BLaER1 treated with 17β-estradiol and CSF1 and Interleukin-3, amounts not matched to agents 10 nM and 100 nM (cell line): ENCODE measurements at regions not wholly inside any gene's neighbourhood (a gene's known extent, or its start where the extent isn't known, plus 50 kb on each side); places are given as distances from the start of the nearest gene placed in this dataset.
A peak's percentile ranks its signal among the peaks of the same experiment; 100 is the strongest.

Experiments
- H3K27ac ChIP-seq, 11 experiments: shearing (Covaris generic); formaldehyde crosslinking; 2 replicates each; pipeline ENCODE4 v1.8.1; 2022
- H3K27me3 ChIP-seq, 11 experiments: shearing (Covaris generic); formaldehyde crosslinking; 2 replicates each; pipeline ENCODE4 v1.8.1; 2022
- H3K36me3 ChIP-seq, 11 experiments: shearing (Covaris generic); formaldehyde crosslinking; 2 replicates each; pipeline ENCODE4 v1.8.1; 2022
- H3K4me1 ChIP-seq, 10 experiments: shearing (Covaris generic); formaldehyde crosslinking; 2 replicates each; pipeline ENCODE4 v1.8.1; 2022
- H3K4me2 ChIP-seq, 11 experiments: shearing (Covaris generic); formaldehyde crosslinking; 2 replicates each; pipeline ENCODE4 v1.8.1; 2022
- H3K4me3 ChIP-seq, 10 experiments: shearing (Covaris generic); formaldehyde crosslinking; 2 replicates each; pipeline ENCODE4 v1.8.1; 2022
- H3K9ac ChIP-seq, 11 experiments: shearing (Covaris generic); formaldehyde crosslinking; 2 replicates each; pipeline ENCODE4 v1.8.1; 2022
- H3K9me3 ChIP-seq, 11 experiments: shearing (Covaris generic); formaldehyde crosslinking; replicated peaks in 1 of 11; 2 replicates each; pipeline ENCODE4 v1.8.1; 2022
- H4K20me1 ChIP-seq, 11 experiments: shearing (Covaris generic); formaldehyde crosslinking; 2 replicates each; pipeline ENCODE4 v1.8.1; 2022
- Cebpa-rat ChIP-seq, 11 experiments: shearing (Covaris generic); IDR thresholded peaks; 2 replicates each; pipeline ENCODE4 v1.8.1; 2022

DNA sequence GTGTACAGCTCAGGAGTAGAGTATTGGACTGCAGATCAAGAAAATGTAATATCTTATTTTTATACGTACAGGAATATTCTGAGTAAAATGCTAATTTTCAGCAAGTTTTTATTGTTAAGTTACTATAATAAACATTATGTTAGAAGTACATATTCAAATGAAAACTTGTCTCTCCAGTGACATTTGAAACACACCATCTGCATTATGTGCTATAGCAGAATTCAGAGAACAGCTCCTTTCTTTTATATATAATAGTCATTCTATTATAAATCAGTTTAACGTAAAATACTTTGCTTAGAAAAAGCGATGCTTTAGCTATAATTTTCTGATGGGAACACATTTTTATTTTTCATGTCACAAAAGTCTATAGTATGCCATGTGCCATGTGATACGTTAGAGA lies 249.0 kb downstream of the PTPRC start:
- H3K4me2 ChIP-seq = no peak overlapping the region
- H3K36me3 ChIP-seq = peaks cover 12 to 84% (median 57%) of the 10 kb centered on the region in 11 experiments; a peak in 21 of 22 replicates
- peaks cover 0 to 10% (median 0%) of the 10 kb centered on the region in 11 experiments; a peak in 2 of 22 replicates for H3K9me3 ChIP-seq
- H4K20me1 ChIP-seq = peaks cover 0 to 14% (median 0%) of the 10 kb centered on the region in 11 experiments; a peak in 4 of 22 replicates
- peaks cover 0 to 34% (median 5%) of the 10 kb centered on the region in 10 experiments; a peak in 8 of 20 replicates for H3K4me1 ChIP-seq
- H3K4me3 ChIP-seq = no peak overlapping the region
- H3K27me3 ChIP-seq = no peaks in the 10 kb centered on the region
- H3K27ac ChIP-seq = no peak overlapping the region
- TF ChIP-seq Cebpa-rat (IDR thresholded peaks at IDR 0.05) = no peak
- H3K9ac ChIP-seq = no peak overlapping the region

DNA sequence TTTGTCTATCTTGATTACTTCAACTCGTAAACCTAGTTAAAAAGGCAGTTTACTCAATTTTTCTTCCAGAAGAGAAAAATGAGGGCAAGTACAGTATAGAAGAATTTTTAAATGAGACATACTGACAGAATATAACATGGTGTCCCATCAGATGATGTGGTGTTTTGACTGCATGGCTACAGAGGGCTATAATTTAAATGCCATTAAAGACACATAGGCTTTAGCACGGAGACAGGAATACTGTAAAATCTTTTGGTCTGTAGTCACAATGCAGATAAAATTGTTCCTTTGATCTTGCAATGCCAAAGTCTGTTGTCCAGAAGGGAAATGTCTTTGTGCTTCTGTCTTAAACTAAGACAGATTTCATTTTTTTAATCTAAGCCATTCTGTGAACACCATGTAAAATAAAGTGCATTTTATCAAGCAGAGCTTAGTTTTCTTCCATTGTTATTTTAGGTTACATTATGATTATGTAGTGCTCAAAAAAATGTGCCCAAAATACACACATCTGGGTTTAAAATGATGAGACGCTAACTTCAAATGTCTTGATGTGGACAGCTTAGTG lies 249.6 kb downstream of the PTPRC start:
- H3K27ac ChIP-seq = peak overlapping the region in 2 of 11 experiments; percentile 2 to 25; a peak in 2 of 22 replicates
- H3K4me2 ChIP-seq = 0 out of 22 replicates have a peak overlapping the region, but pooled peaks of 1 of the 11 experiments have one; percentile 9
- H3K9ac ChIP-seq = no peak overlapping the region
- peaks cover 0 to 19% (median 0%) of the 10 kb centered on the region in 11 experiments; a peak in 4 of 22 replicates for H4K20me1 ChIP-seq
- H3K27me3 ChIP-seq = no peaks in the 10 kb centered on the region
- H3K9me3 ChIP-seq = peaks cover 0 to 6% (median 0%) of the 10 kb centered on the region in 11 experiments; a peak in 2 of 22 replicates
- H3K4me3 ChIP-seq = no peak overlapping the region
- peaks cover 0 to 31% (median 5%) of the 10 kb centered on the region in 10 experiments; a peak in 8 of 20 replicates for H3K4me1 ChIP-seq
- H3K36me3 ChIP-seq = peaks cover 16 to 84% (median 59%) of the 10 kb centered on the region in 11 experiments; a peak in 21 of 22 replicates
- no peak for TF ChIP-seq Cebpa-rat (IDR thresholded peaks at IDR 0.05)

DNA sequence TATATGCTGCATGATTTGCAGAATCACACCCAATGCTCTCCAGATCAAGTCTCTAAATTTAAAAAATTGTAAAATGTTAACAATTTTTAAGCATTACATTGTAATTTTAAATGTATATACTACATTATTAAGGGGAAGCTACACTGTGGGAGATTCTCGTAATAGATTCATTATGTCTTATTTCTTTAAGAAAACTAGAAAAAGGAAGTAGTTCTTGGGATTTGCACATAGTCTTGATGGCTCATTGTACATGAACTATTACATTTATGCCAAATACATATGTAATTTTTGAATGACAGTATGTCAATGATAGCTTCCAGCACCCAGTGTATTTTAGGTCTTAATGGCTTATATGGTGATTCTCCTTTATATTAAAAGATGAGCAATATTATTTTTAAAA lies 250.3 kb downstream of the PTPRC start:
- Histone ChIP-seq H3K4me2 (peak overlapping the region in 1 of 11 experiments; percentile 43; a peak in 1 of 22 replicates), H3K4me3 (no peak overlapping the region), H3K9ac (no peak overlapping the region), H3K27me3 (no peaks in the 10 kb centered on the region), H3K9me3 (no peaks in the 10 kb centered on the region), H4K20me1 (peaks cover 0 to 20% (median 0%) of the 10 kb centered on the region in 11 experiments; a peak in 4 of 22 replicates), H3K4me1 (peaks cover 0 to 29% (median 5%) of the 10 kb centered on the region in 10 experiments; a peak in 8 of 20 replicates), H3K36me3 (peaks cover 16 to 84% (median 57%) of the 10 kb centered on the region in 11 experiments), H3K27ac (peak overlapping the region in 1 of 11 experiments; percentile 25; a peak in 2 of 22 replicates)
- TF ChIP-seq Cebpa-rat (IDR thresholded peaks at IDR 0.05) = no peak

DNA sequence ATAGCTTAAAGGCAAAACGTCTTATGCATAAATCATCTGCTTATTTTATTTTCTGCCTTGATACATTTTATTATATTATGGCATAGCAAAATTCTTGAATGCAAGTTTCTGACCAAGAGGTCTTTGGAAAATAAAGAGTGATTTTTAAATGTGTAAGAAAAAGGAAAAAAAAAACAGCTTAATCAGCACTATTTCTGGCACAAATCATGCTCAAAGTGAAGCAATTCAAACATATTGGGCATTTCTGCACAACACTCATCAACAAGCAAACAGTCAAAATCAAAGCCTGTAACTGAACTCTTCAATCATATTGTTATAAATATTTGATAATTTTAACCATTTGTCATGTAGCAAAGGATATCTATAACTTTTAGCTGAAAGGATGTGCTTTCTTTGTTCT lies 250.9 kb downstream of the PTPRC start:
- Histone ChIP-seq H3K4me2 (peak overlapping the region in 3 of 11 experiments; percentile 18 to 44 (median 43); a peak in 4 of 22 replicates), H3K36me3 (peaks cover 15 to 84% (median 59%) of the 10 kb centered on the region in 11 experiments), H3K4me3 (no peak overlapping the region), H3K27ac (no peak overlapping the region), H4K20me1 (peaks cover 0 to 20% (median 0%) of the 10 kb centered on the region in 11 experiments; a peak in 4 of 22 replicates), H3K27me3 (no peaks in the 10 kb centered on the region), H3K9ac (no peak overlapping the region), H3K4me1 (peaks cover 0 to 29% (median 5%) of the 10 kb centered on the region in 10 experiments; a peak in 8 of 20 replicates), H3K9me3 (no peaks in the 10 kb centered on the region)
- TF ChIP-seq Cebpa-rat (IDR thresholded peaks at IDR 0.05) = no peak

DNA sequence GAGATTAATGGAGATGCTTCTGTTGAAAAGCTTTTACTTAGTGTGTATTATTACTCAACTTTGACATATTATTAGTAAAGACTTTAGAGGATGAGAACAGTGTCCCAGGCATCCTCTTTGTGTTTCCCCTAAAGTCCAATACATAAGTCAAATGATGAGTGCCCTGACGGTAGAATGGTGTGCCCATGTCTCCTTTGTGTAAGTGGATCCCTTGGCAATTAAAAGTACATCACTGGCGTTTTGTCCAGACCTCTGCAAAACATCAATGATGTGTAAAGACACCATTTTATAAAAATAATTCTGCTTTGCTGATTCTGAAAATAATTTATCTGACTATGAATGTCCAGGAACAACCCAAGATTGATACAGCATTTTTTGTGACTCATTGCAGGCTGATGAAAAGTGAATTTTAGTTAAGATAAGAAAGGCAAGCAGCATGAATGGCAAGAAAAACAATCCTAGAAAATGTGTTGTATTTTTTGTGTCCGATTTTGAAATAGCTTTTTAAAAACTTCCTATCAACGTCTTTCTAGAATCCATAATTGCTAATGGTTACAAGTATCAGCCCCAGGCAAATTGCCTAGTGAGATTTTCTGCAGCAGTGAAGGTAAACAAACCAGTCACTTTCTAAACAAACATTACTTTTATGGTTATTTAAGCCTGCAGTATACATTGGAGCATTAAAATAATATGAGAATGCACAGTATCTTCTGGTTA lies 251.5 kb downstream of the PTPRC start:
- H3K4me3 ChIP-seq = no peak overlapping the region
- H3K27ac ChIP-seq = no peak overlapping the region
- H3K9ac ChIP-seq = no peak overlapping the region
- H4K20me1 ChIP-seq = peaks cover 0 to 20% (median 0%) of the 10 kb centered on the region in 11 experiments; a peak in 4 of 22 replicates
- H3K4me2 ChIP-seq = peak overlapping the region in 3 of 11 experiments; percentile 18 to 44 (median 43); a peak in 4 of 22 replicates
- peaks cover 15 to 84% (median 63%) of the 10 kb centered on the region in 11 experiments; a peak in 21 of 22 replicates for H3K36me3 ChIP-seq
- TF ChIP-seq Cebpa-rat (IDR thresholded peaks at IDR 0.05) = no peak
- no peaks in the 10 kb centered on the region for H3K9me3 ChIP-seq
- peaks cover 0 to 29% (median 5%) of the 10 kb centered on the region in 10 experiments; a peak in 8 of 20 replicates for H3K4me1 ChIP-seq
- no peaks in the 10 kb centered on the region for H3K27me3 ChIP-seq

DNA sequence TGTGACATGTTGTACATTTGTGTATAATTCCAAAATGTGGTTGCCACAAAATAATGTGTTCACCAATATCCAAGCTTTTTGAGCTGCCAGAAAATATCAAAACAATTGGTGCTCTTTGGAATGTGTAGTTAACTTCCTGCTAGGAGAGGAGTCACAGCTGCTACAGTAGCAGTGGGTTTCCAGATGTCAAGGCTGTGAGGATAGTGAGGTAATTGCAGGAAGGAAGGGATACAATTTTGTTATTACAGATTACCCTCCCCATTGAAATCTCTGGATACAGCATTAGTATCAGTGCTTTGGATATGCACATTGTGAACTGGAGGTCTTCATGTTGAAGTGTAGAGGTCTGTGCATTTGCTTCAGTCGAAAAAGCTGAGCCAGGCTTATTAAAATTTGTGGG lies 253.2 kb downstream of the PTPRC start:
- Histone ChIP-seq H3K27me3 (no peaks in the 10 kb centered on the region), H3K9me3 (no peaks in the 10 kb centered on the region), H4K20me1 (peaks cover 0 to 12% (median 0%) of the 10 kb centered on the region in 11 experiments; a peak in 4 of 22 replicates), H3K4me3 (no peak overlapping the region), H3K4me2 (peak overlapping the region in 1 of 11 experiments; percentile 36; a peak in 1 of 22 replicates), H3K4me1 (peaks cover 0 to 29% (median 5%) of the 10 kb centered on the region in 10 experiments; a peak in 8 of 20 replicates), H3K27ac (peak overlapping the region in 1 of 11 experiments; percentile 0; a peak in 2 of 22 replicates), H3K36me3 (peaks cover 22 to 88% (median 71%) of the 10 kb centered on the region in 11 experiments), H3K9ac (no peak overlapping the region)
- no peak for TF ChIP-seq Cebpa-rat (IDR thresholded peaks at IDR 0.05)

DNA sequence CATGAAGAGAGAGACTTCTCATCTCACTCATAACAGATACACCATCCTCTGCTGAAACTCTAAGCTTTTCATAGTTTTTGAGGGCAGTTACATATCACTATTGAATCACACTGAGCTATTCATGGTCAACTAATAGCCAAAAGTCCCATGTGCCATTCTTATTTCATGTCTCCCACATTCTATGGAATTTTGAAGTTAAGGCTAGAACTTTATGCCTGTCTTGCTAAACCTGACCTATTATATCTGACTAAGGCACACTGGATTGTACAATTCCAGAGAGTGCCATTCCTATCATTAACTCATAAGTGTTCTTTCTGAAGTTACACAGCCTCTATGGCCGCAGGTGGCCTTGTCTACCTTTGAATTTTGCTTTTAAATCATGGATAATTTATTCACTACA lies 254.3 kb downstream of the PTPRC start:
- H3K36me3 ChIP-seq = peaks cover 27 to 95% (median 79%) of the 10 kb centered on the region in 11 experiments
- no peak overlapping the region for H3K4me2 ChIP-seq
- H3K9me3 ChIP-seq = no peaks in the 10 kb centered on the region
- no peak overlapping the region for H3K27ac ChIP-seq
- H3K4me3 ChIP-seq = no peak overlapping the region
- no peak for TF ChIP-seq Cebpa-rat (IDR thresholded peaks at IDR 0.05)
- H3K27me3 ChIP-seq = no peaks in the 10 kb centered on the region
- peaks cover 0 to 12% (median 0%) of the 10 kb centered on the region in 11 experiments; a peak in 4 of 22 replicates for H4K20me1 ChIP-seq
- peaks cover 0 to 29% (median 5%) of the 10 kb centered on the region in 10 experiments; a peak in 8 of 20 replicates for H3K4me1 ChIP-seq
- H3K9ac ChIP-seq = no peak overlapping the region

DNA sequence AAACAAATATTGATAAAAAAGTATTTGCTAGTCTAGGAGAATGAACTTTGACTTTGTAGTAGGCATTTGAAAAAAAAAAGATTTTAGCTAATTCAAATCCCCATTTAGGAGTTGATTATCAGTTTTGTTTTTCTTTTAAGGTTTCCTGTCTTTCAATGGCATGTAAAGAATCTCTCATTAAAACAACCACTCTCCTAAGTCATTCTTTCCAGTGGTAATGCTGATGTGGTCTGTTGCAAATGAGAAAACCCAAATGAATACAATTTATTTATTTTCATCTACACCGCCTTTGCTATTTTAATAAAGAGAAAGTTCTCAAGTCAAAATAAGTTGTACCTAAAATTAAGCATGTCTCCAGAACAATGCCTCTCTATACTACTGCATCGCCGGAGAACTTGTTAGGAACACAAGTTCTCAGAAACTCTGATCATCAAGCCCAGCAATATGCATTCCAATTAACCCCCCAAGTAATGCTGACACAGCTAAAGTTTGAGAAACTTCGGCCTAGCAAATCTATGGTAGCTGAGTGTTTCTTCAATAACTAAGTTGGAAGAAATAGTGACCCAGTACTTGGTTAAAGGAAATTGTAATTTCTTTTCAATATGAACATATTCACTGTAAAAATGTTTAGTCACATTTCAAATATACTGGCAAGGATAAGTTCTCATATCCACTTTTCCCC lies 255.1 kb downstream of the PTPRC start:
- no peak overlapping the region; a peak in 1 of 22 replicates for H3K27ac ChIP-seq
- no peak overlapping the region for H3K9ac ChIP-seq
- H3K4me1 ChIP-seq = peaks cover 0 to 22% (median 5%) of the 10 kb centered on the region in 10 experiments; a peak in 8 of 20 replicates
- H3K4me3 ChIP-seq = no peak overlapping the region
- peaks cover 29 to 96% (median 81%) of the 10 kb centered on the region in 11 experiments for H3K36me3 ChIP-seq
- no peaks in the 10 kb centered on the region for H3K27me3 ChIP-seq
- no peak overlapping the region for H3K4me2 ChIP-seq
- no peak for TF ChIP-seq Cebpa-rat (IDR thresholded peaks at IDR 0.05)
- H3K9me3 ChIP-seq = no peaks in the 10 kb centered on the region
- peaks cover 0 to 12% (median 0%) of the 10 kb centered on the region in 11 experiments; a peak in 3 of 22 replicates for H4K20me1 ChIP-seq
